ENCODE measurements at regions not wholly inside any gene's neighbourhood (a gene's known extent, or its start where the extent isn't known, plus 50 kb on each side); places are given as distances from the start of the nearest gene placed in this dataset.

DNA sequence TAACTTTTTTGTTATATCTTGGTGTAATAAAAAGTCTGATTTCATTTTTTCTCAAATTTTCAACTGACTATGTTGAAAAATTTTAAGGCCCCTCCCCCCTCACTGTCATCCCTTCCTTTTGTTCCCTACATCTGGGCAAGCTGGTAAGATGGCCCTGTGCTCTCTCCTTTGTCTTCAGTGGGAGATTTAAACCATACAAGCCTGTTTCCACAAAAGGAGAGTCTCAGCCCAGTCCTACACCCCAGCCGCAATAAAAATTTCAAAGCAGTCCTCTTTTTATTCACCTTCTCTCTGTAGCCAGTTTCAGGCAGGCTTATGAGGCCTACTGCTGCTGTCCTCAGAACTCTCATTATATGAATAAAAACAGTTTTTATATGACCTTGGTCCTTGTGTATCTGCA, 630.5 kb downstream of the CBLN2 start:
- TF ChIP-seq ZNF724P (CRISPR knock-in tag; IDR thresholded peaks at IDR 0.05; ENCODE audit: borderline replicate concordance), result no peak
- no peak for TF ChIP-seq ATF3 (CRISPR knock-in tag; IDR thresholded peaks at IDR 0.05)
- TF ChIP-seq BCLAF1 (IDR thresholded peaks at IDR 0.05), result no peak
- no peak for TF ChIP-seq ZNF512 (CRISPR knock-in tag; IDR thresholded peaks at IDR 0.05)
- no peak for TF ChIP-seq ZNF501 (CRISPR knock-in tag; IDR thresholded peaks at IDR 0.05)
- no peak for TF ChIP-seq CAMTA2 (CRISPR knock-in tag; IDR thresholded peaks at IDR 0.05; ENCODE audit: borderline replicate concordance)
- TF ChIP-seq, protein P1, sequence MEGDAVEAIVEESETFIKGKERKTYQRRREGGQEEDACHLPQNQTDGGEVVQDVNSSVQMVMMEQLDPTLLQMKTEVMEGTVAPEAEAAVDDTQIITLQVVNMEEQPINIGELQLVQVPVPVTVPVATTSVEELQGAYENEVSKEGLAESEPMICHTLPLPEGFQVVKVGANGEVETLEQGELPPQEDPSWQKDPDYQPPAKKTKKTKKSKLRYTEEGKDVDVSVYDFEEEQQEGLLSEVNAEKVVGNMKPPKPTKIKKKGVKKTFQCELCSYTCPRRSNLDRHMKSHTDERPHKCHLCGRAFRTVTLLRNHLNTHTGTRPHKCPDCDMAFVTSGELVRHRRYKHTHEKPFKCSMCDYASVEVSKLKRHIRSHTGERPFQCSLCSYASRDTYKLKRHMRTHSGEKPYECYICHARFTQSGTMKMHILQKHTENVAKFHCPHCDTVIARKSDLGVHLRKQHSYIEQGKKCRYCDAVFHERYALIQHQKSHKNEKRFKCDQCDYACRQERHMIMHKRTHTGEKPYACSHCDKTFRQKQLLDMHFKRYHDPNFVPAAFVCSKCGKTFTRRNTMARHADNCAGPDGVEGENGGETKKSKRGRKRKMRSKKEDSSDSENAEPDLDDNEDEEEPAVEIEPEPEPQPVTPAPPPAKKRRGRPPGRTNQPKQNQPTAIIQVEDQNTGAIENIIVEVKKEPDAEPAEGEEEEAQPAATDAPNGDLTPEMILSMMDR (CRISPR knock-in tag; IDR thresholded peaks at IDR 0.05), result no peak
- TF ChIP-seq HMGA1 (CRISPR knock-in tag; conservative IDR thresholded peaks at IDR 0.05), result no peak
- no peak for TF ChIP-seq RELA (CRISPR knock-in tag; IDR thresholded peaks at IDR 0.05)
- no peak for TF ChIP-seq ZNF101 (CRISPR knock-in tag; IDR thresholded peaks at IDR 0.05; ENCODE audit: borderline replicate concordance, low read depth)
- no peak for TF ChIP-seq POLR2A (IDR thresholded peaks at IDR 0.05; ENCODE audit: insufficient read depth in 1 of 2, low read depth in 2 of 2, low read length in 2 of 2)

All from HepG2 (cell line).